GM21367 (cell line): ENCODE measurements at regions not wholly inside any gene's neighbourhood (a gene's known extent, or its start where the extent isn't known, plus 50 kb on each side); places are given as distances from the start of the nearest gene placed in this dataset.

ENCODE experiments used
- ATAC-seq: cut with Tn5 transposase; IDR thresholded peaks from one replicate; pipeline ENCODE4 v1.9.1; 2021; ENCODE audit not compliant: unreplicated experiment

DNA sequence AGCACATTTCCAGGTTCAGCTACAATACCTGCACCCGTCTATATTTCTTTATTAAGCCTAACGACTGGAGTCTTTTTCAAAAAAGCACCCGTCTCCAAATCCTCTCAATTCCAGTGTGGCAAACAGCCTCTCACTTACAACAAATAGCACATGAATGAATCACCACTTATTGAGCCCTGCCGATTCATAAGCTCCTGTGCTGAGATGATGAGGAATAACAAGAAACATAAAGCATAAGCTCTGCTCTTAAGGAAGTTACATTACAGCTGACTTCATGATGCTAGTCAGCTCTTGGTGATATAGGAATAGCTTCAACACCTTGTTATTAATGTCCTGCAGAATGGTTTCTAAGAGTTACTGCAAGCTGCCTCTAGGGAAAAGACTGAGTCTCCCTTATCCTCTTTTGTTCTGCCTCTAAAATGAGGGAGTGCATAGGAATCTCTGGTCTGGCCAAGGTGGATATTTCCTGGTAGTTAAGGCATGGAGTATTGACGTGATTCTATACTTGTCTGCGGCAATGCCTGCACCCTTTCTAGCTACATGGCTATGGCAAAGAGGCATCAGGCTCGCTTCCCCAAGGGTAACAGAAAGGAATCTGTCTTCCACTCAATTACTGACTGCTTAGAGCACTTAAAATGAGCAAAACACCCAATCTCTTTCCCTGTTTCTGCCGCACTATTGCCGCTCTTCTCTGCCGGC is 195.7 kb downstream of the KLF12 start:
- ATAC-seq: no peak

DNA sequence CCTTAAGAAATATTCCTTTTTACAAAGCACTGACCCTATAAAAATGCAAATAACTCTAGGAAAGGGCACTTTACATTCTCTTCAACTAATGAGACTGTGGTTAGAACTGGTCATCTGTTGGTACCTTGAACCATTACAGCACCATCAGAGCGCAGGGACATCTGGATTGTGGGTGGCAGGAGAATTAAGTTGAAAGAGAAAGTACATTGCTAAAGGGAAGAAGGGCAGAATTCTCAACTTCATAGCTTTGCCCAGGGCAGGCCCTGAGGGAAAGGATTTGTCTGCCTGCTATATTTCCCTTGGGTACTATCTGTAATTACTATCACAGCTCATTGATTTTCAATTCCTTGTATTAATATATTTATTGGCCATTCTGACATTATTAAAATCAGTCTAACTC is 196.8 kb downstream of the KLF12 start:
- ATAC-seq: no peak

DNA sequence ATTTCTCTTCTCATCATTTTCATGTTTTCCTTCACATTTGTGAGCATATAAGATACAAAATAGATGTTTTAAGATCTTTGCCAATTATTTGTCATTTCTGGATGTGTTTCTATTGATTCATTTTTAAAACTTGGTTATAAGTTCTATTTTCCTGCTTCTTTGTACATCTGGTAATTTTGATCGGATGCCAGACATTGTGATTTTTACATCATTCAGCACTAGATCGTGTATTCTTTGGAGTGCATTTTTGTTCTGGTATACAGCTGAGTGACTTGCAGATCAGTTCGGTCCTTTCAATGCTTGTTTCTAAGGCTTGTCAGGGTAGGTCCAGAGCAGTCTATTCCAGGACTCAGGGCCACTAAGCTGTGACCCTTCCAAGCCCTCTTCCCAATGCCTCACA is 198.2 kb downstream of the KLF12 start:
- ATAC-seq: no peak

DNA sequence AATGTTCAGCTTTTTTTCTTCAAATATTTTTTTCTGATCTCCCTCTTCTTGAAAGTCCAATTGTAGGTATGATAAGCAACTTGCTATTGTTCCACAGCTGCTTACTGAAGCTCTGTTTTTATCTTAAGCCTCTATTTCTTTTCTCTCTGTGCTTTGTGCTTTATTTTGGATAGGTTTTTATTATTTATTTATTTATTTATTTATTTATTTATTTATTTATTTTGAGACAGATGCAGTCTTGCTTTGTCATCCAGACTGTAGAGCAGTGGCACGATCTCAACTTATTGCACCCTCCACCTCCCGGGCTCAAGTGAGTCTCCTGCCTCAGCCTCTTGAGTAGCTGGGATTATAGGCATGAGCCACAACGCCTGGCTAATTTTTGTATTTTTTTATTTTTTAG is 199.4 kb downstream of the KLF12 start:
- ATAC-seq: no peak

DNA sequence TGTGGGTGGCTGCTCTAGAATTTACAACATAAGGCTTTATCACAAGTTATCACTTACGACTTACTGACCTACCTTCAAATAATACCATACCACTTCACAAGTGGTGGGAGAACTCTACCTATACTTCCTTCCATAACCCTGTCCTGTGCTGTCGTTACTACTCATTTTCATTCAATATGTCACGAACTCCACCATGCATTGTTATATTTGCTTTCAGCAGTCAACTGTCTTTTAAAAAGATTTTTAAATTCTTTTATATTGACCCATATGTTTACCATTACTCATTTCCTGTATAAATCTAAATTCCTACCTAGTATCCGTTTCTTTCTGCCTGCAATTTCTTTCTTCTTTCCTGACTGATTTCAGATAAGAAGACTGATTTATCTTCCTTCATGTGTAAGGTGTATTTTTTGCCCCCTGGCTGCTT is 200.0 kb downstream of the KLF12 start:
- ATAC-seq: no peak

DNA sequence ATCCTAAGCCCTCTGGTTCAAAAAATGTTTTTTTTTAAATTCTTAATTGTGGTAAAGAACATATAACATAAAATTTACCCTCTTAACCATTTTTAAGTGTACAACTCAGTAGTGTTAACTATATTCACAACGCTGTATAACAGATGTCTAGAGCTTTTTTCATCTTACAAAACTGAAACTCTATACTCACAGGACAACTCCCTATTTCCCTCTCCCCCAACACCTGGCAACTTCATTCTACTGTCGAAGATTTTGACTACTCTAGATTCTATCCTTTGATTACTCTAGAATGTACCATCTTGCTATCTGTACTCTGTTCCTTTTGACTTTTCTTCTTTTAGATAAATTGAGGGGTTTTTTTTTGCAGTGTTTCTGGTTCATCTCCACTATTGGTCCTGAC is 200.4 kb downstream of the KLF12 start:
- no peak for ATAC-seq

DNA sequence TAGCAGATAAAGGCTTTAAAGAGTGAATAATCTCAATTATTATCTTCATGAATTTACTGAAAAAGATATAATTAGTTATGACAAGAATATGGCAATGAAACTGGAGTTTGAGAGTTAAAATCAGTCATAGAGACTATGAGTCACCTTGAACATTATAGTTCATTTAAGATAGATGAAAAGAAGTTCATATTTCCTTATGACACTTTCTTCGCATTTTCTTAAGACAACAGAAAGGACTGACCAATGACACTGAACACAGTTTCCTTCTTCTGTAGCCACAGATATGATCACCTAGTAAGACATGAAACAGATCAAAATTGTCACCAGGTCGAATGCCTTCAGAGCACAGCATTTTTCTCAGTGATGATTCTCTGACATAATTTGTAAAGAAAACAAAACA is 202.1 kb downstream of the KLF12 start:
- no peak for ATAC-seq

DNA sequence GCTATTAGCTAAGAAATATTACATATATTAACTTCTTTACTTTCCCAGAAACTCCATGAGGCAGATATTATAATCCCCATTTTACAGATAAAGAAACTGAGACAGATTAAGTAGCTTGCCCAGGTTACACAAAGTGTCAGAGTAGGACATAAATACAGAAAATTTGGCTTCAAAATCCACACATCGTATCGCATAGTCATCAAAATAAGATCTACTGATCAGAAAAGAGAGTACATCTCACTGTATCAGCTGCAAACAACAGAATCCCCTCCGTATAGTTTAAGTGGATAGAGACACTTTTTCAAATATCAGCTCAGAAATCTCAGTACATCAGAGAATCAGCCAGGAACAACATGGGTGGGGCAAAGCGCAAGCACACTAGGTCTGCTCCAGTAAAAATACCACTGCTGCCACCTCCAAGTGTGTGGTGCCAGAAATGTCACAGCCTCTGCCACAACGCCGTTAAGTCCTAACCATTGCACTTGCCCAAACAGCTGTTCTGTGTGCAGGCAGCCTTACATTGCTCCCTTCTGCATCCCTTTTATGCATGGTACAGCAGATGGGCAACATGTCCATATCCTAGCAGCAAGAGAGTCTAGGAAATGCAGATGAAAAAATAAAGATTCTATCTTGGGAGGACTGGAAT is 204.8 kb downstream of the KLF12 start:
- no peak for ATAC-seq

DNA sequence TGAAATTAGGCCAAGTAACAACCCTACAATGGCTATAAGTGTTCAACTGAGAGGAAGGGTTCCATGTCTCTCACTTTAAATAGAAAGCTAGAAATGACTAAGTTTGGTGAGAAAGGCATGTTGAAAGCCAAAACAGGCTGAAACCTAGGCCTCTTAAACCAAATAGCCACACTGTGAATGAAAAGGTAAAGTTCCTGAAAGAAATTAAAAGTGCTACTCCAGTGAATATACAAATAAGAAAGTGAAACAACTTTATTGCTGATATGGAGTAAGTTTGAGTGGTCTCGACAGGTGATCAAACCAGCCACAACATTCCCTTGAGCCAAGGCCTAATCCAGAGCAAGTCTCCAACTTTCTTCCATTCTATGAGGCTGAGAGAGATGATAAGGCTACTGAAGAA is 209.6 kb downstream of the KLF12 start:
- ATAC-seq: peak; percentile 90

DNA sequence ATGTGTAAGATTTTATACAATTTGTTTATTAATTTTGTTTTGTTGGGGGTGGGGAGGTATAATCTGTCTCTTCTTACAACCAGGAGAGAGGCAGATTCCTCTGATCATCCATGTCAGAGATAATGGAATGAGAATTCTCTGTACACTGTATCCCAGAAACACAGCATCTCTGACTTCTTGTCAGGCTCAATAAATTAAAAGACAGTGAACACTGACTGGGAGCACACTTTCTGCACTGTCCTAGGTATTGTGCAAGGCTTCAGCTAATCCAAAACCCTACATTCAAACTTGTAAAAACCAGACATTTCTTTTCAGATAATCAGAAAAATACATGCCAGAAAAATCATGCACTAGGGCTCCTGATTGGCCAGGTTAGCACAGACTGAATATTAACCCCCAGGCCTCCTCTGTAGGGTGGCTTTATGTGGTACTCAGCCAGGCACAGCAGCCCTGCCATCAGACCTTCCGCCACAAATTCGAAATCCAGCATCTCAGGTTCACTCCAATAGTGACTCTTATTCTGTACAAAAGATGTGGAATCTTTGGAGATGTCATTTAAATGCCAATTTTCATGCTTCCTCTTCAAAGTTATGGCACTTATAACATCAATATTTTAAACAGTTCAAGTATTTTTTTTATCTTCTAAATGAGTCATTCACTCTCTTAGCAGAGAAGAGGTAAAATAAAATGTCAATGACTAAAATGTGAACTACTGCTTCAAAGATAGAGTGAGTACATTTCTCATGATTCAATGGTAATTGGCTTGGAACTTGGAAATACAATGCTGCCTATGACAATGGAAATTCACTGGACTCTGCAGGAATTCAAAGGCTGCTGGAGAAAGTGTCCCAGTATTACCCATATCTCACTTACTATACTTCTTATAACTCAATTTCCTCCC is 211.5 kb downstream of the KLF12 start:
- ATAC-seq: no peak

DNA sequence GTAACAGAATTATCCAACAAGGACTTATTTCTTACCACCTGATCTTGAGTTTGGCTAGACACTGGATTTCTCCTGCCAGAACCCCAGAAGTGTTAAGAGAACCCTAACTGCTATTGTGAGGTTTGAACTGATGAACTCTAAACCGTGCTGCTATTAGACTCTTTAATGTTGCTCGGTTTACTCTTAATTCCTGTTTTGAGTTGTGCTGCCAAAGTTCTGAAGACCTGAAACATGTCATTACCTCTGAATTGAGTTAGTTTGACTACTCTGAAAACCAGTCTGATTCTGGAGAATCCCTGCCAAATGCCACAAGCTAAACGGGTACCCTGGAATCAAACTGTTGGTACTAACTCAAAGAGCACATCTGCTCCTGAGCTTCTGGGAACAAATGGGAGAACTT is 215.5 kb downstream of the KLF12 start:
- no peak for ATAC-seq

DNA sequence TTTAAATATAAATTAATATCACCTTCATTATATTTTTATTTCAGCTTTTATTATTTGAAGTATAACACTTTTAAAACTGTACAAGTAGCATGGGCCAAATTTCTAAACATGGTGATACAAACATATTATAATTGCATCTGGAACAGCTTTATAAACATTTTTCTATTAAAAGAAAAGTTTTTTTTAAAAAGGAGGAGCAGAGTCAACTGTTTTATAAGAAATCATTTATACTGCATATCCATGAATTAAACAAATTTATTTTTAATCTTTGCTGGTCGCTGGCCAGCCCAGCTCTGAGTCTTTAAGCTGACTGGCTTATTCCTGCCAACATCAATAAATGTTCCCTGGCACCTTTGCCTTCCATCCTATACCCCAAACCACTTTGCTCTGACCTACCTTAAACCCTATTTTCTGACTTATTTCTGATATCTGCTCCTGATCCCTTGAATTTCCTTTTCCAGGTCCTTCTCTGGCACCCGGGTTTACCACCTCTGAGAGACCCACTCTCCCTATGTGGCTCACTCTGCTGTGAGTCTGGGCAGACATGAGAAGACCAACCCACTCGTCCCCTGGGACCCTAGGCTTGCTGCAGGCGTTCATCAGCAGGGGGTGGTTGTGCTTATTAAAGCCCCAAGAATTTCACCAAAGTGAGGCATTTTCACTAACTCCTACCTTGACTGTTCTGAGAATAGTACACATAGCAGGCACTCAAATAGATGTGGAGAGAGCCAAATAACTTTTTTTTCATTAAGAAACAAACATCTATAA is 220.3 kb downstream of the KLF12 start:
- ATAC-seq: peak; percentile 47

DNA sequence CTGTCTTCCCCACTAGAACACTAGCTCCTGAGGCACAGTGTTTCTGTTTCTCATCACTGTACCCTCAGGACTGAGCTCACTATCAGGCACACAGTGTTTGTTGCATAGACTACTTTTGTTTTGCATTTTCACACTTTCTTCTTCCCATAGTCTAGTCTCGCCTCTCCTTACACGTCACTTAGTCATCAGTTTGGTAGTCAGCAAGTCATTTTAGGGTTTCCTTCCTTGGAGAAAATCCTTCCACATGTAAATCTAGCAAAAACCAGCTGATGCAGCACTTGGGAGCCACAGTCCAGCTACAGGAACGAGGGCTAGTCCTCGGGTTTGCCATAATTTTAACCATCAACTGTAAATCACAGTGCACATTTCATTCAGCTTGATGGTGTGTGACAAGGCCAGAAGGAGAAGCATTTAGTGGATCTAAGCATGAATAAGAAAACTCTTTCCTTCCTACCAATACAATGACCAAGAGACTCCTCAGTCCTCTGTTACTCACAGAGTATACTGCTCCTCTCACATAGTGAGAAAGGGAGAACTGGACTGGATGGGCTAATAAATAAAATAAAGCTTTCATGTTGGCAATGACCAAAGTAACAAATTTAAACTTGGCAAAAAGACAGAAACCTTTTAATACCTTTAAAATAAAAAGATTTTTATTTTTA is 221.0 kb downstream of the KLF12 start:
- peak; percentile 54 for ATAC-seq

DNA sequence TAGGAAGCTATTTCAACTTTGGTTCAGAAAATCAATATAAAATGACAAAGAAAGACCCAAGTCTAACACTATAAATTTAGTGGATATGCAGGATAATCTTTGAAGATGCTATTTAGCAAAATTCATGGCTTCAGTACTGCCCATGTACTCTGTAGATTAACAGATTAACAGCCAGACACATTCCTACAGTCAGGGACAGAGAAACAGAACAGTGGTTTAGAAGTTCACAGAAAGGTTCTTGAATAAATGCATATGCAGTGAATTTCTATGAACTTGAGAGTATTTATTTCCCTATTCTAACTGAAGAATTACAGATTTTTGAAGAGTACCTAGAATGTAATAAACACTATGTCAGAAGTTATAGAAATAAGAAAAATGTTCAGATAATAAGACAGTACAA is 222.8 kb downstream of the KLF12 start:
- ATAC-seq: no peak

DNA sequence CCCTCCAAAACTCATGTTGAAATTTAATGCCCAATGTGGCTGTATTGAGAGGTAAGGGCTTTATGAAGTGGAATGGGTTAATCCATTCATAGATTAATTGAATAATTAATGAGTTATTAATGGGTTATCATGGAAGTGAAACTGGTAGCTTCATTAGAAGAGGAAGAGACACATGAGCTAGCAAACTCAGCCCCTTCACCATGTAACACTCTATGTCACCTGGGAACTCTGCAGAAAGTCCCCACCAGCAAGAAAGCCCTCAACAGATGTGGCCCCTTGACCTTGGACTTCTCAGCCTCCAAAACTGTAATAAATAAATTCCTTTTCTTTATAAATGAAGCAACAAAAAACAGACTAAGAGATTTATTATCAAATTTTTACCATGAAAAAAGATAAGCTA is 223.5 kb downstream of the KLF12 start:
- ATAC-seq: no peak

DNA sequence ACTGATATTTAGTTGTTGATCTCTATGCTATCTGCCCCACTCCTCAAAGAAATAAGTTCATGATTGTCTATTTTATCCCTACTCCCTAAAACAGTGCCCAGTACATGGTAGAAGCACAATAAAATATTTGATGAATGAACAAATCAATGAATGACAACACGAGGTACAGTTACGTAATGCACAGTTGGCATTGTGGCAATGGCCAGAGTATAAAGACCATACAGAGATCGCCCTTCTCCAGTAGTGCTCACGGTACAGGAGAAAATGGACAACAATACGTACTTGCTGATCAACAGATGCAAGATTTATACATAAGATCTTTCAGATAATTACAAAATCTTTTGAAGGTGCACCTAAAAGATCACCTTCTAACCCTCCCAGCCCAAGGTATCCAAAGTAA is 225.4 kb downstream of the KLF12 start:
- no peak for ATAC-seq

DNA sequence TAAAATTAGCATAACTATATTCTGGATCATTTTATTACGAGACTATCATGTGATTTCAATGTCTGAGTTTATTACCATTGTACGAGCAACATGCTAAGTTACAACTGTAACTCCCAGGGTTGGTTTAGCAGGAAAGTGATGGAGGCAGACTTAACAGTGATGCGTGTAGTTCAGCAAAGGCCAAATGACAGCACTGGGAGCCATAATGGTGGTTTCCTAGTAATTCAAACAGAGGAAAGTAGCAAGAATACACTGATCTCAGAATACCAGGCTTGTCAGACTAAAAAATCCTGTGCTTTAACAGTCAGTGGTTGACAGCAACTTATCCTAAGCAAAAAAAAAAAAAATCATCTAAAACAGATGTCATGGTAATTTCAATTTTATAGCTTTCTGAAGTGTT is 229.6 kb downstream of the KLF12 start:
- no peak for ATAC-seq

DNA sequence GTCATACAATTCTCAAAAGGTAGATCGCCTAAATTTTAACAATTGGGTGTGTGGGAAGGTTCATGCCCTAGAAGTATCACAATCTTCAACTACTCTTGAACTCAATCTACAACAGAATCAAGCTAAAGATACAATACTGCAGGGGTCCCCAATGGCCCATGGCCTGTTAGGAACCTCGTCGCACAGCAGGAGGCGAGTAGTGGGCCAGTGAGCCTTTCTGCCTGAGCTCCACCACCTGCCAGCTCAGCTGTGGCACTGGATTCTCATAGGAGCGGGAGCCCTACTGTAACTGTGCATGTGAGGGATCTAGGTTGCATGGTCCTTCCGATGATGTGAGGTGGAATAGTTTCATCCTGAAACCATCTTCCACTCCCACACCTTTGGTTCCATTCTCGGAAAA is 230.6 kb downstream of the KLF12 start:
- ATAC-seq: no peak

DNA sequence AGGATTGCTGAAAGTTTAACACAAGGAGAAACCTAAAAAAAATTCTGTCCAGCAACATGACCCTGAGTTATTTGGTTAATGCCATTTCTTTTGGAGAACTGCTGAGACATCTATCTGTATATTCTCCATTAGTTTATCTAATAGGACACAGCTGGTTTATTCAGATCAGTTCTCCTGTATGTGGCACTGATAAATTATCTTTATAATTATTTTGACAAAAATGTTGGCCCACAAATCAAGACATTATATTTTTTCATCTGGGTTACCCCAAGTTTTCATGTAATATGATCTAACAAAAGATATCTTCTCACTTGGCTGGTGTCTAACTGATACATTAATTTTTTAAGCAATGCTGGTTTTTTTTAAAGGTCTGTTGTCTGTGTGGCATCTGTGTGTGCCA is 231.4 kb downstream of the KLF12 start:
- ATAC-seq: no peak

DNA sequence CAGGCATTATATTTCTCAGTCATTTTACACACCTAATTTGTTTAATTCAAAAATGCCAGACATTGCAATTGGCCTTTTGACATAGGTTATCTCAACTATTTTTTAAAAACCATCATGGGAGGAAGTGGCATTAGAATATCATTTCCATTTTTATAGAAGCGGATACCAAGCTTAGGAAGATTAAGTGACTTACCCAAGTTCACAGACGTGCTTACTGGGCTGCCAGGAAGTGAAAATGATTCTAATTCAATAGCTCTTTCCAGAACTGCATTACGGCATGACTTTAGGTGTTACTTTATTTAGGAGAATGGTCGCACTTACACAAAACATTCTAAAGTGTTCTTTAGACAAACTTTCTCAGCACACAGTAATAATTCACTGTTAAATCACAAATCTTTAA is 231.9 kb downstream of the KLF12 start:
- ATAC-seq: no peak
